ENCODE measurements at regions not wholly inside any gene's neighbourhood (a gene's known extent, or its start where the extent isn't known, plus 50 kb on each side); places are given as distances from the start of the nearest gene placed in this dataset.
"Not testable (repeated sequence)": the region's sequence is repeated elsewhere in the genome, so short reads cannot be mapped to it uniquely, and the experiment has no call there.

GRCh38 chr1:143619851-143620250, 351.9 kb downstream of the FAM72C start:
- no peak for DNase-seq (ENCODE audit: low spot score)

- DNase-seq (ENCODE audit: low spot score) = no peak
These were observed 360.6 kb downstream of the FAM72C start for GRCh38 chr1:143611159-143611558.

- no peak for DNase-seq (ENCODE audit: low spot score)
These were observed 361.6 kb downstream of the FAM72C start for GRCh38 chr1:143610196-143610595.

- DNase-seq (ENCODE audit: low spot score) = no peak
These were observed 366.9 kb downstream of the FAM72C start for GRCh38 chr1:143604887-143605286.

- DNase-seq (ENCODE audit: low spot score) = no peak
These were observed 387.3 kb downstream of the FAM72C start for GRCh38 chr1:143584508-143584907.

- DNase-seq (ENCODE audit: low spot score) = no peak
These were observed 396.8 kb downstream of the FAM72C start for GRCh38 chr1:143574891-143575520.

GRCh38 chr1:143572661-143573060, 399.1 kb downstream of the FAM72C start:
- not testable (repeated sequence) for DNase-seq (ENCODE audit: low spot score)

- DNase-seq (ENCODE audit: low spot score) = not testable (repeated sequence)
These were observed 408.0 kb downstream of the FAM72C start for GRCh38 chr1:143563761-143564160.

GRCh38 chr1:143553627-143554026, 418.2 kb downstream of the FAM72C start:
- DNase-seq (ENCODE audit: low spot score) = no peak

- not testable (repeated sequence) for DNase-seq (ENCODE audit: low spot score)
These were observed 467.1 kb downstream of the FAM72C start for GRCh38 chr1:143504703-143505102.

GRCh38 chr1:143504080-143504479, 467.7 kb downstream of the FAM72C start:
- not testable (repeated sequence) for DNase-seq (ENCODE audit: low spot score)

GRCh38 chr1:143503048-143503447, 468.7 kb downstream of the FAM72C start:
- DNase-seq (ENCODE audit: low spot score) = not testable (repeated sequence)

GRCh38 chr1:143502038-143502437, 469.7 kb downstream of the FAM72C start:
- not testable (repeated sequence) for DNase-seq (ENCODE audit: low spot score)

- DNase-seq (ENCODE audit: low spot score) = not testable (repeated sequence)
These were observed 473.6 kb downstream of the FAM72C start for GRCh38 chr1:143498059-143498749.

- DNase-seq (ENCODE audit: low spot score) = no peak
These were observed 474.4 kb downstream of the FAM72C start for GRCh38 chr1:143497374-143497747.

GRCh38 chr1:143496526-143497373, 475.0 kb downstream of the FAM72C start:
- not testable (repeated sequence) for DNase-seq (ENCODE audit: low spot score)

Measured in AG08396 (cell line).